GM12878 (cell line): ENCODE measurements at regions not wholly inside any gene's neighbourhood (a gene's known extent, or its start where the extent isn't known, plus 50 kb on each side); places are given as distances from the start of the nearest gene placed in this dataset.
A peak's percentile ranks its signal among the peaks of the same experiment; 100 is the strongest.

Experiments used
- ATAC-seq: fragments of 200-7000 bp; cut with Tn5 transposase; 3 replicates; pipeline ENCODE4 v1.9.1; 2020; ENCODE audit warnings: mild to moderate bottlenecking, moderate library complexity
- BruUV-seq: library from RNA; stranded (reverse); fragments of 400-500 nt; replicated peaks from 2 replicates; lab custom pipeline; 2021; lab: Mats Ljungman, UMichigan
- CTCF ChIA-PET: fragments of 300-600 bp; sonication (Branson Sonifier 250); formaldehyde crosslinking; extraction: SDS; loops from one replicate; lab custom pipeline; 2021; ENCODE audit warnings: inconsistent platforms; lab: Yijun Ruan, JAX
- POLR2A ChIA-PET: fragments of 350-600 bp; formaldehyde crosslinking; extraction: SDS; loops from one replicate; lab custom pipeline; 2021; ENCODE audit warnings: inconsistent platforms; lab: Charles Lee
- RAD21 ChIA-PET: fragments of 300-600 bp; sonication (Branson Sonifier 250); formaldehyde crosslinking; loops from one replicate; lab custom pipeline; 2023; ENCODE audit warnings: antibody characterized with exemption; ENCODE audit not compliant: unreplicated experiment; lab: Charles Lee
- SMC1A ChIA-PET: fragments of 300-600 bp; sonication (Branson Sonifier 250); formaldehyde crosslinking; loops from one replicate; lab custom pipeline; 2023; ENCODE audit not compliant: unreplicated experiment, uncharacterized antibody; lab: Charles Lee
- DNase-seq: peaks from one replicate; pipeline ENCODE4 v3.0.0-alpha.2; 2011; ENCODE audit warnings: low read depth, low spot score
- FAIRE-seq: peaks from 3 replicates; lab custom pipeline; 2011; peaks lifted over from hg19 to GRCh38; lab: Jason Lieb, UNC
- H2AFZ ChIP-seq: 2 replicates; pipeline ENCODE4 v1.6.0; 2011; ENCODE audit warnings: low read depth, low read length, control low read depth; ENCODE audit not compliant: control insufficient read depth
- H3K27ac ChIP-seq: 2 replicates; pipeline ENCODE4 v1.5.1; 2011; ENCODE audit warnings: control low read depth; ENCODE audit not compliant: control insufficient read depth, insufficient read depth
- H3K27me3 ChIP-seq, 2 experiments: replicated peaks in 1 of 2; 2 replicates each; pipeline versions ENCODE4 v1.6.0 to v1.6.1; 2011; ENCODE audit warnings: low read length in 1 of 2; ENCODE audit not compliant: control insufficient read depth in 2 of 2, insufficient read depth in 2 of 2
- H3K36me3 ChIP-seq, 2 experiments: 2 replicates each; pipeline ENCODE4 v1.5.1; 2011; ENCODE audit warnings: low read length in 1 of 2; ENCODE audit not compliant: control insufficient read depth in 2 of 2, insufficient read depth in 2 of 2
- H3K4me1 ChIP-seq: 2 replicates; pipeline ENCODE4 v1.6.1; 2011; ENCODE audit warnings: mild to moderate bottlenecking, low read length, moderate library complexity, mixed read lengths; ENCODE audit not compliant: control insufficient read depth, insufficient read depth
- H3K4me2 ChIP-seq: 2 replicates; pipeline ENCODE4 v1.6.0; 2011; ENCODE audit warnings: control low read depth; ENCODE audit not compliant: control insufficient read depth, insufficient read depth
- H3K4me3 ChIP-seq: fragments of 200-600 bp; sonication (generic); 2 replicates; pipeline ENCODE4 v1.5.1; 2016
- H3K79me2 ChIP-seq: 2 replicates; pipeline ENCODE4 v1.6.0; 2011; ENCODE audit warnings: low read length; ENCODE audit not compliant: control insufficient read depth, insufficient read depth
- H3K9ac ChIP-seq: 2 replicates; pipeline ENCODE4 v1.8.0; 2011; ENCODE audit warnings: low read length, control low read depth, mixed read lengths; ENCODE audit not compliant: control insufficient read depth, insufficient read depth
- H3K9me3 ChIP-seq: replicated peaks from 3 replicates; pipeline ENCODE4 v1.5.1; 2011; ENCODE audit warnings: mild to moderate bottlenecking, low read length; ENCODE audit not compliant: control insufficient read depth, insufficient read depth
- H4K20me1 ChIP-seq: 2 replicates; pipeline ENCODE4 v1.6.0; 2011; ENCODE audit not compliant: control insufficient read depth, insufficient read depth
- BACH1 ChIP-seq: fragments of 450-650 bp; IDR thresholded peaks from 2 replicates; pipeline ENCODE4 v1.6.1; 2017; ENCODE audit warnings: mild to moderate bottlenecking, borderline replicate concordance
- BHLHE40 ChIP-seq, 2 experiments: fragments of 450-650 bp in 1 of 2; IDR thresholded peaks; 2 replicates each; pipeline ENCODE4 v1.6.1; 2011 to 2017; ENCODE audit warnings: low read depth in 2 of 2, borderline replicate concordance in 1 of 2, improper control_type of control experiment in 1 of 2, low read length in 1 of 2, mild to moderate bottlenecking in 1 of 2
- CREB1 ChIP-seq: IDR thresholded peaks from 2 replicates; pipeline ENCODE4 v1.6.1; 2012; ENCODE audit warnings: low read depth, mild to moderate bottlenecking, inconsistent platforms
- EGR1 ChIP-seq, 2 experiments: IDR thresholded peaks; 1 replicate in 1 of 2; 2 replicates in 1 of 2; pipeline ENCODE4 v1.6.1; 2011 to 2012; ENCODE audit warnings: low read depth in 2 of 2, low read length in 2 of 2, borderline replicate concordance in 1 of 2, mild to moderate bottlenecking in 1 of 2, moderate library complexity in 1 of 2
- ETV6 ChIP-seq, 2 experiments: fragments of 450-650 bp in 1 of 2; IDR thresholded peaks in 1 of 2; conservative IDR thresholded peaks in 1 of 2; 2 replicates each; pipeline ENCODE4 v1.6.1; 2014; ENCODE audit warnings: antibody characterized with exemption in 1 of 2, borderline replicate concordance in 1 of 2, low read depth in 1 of 2, mild to moderate bottlenecking in 1 of 2, moderate library complexity in 1 of 2
- HDAC6 ChIP-seq: fragments of 200-600 bp; sonication (generic); IDR thresholded peaks from one replicate; pipeline ENCODE4 v1.8.0; 2017; ENCODE audit warnings: antibody characterized with exemption; ENCODE audit not compliant: unreplicated experiment
- NFYB ChIP-seq: IDR thresholded peaks from 2 replicates; pipeline ENCODE4 v1.6.1; 2011; ENCODE audit warnings: low read depth, mild to moderate bottlenecking, low read length, improper control_type of control experiment, moderate library complexity; ENCODE audit not compliant: insufficient read depth
- NR2F1 ChIP-seq: fragments of 450-650 bp; conservative IDR thresholded peaks from 2 replicates; pipeline ENCODE4 v1.6.1; 2017; ENCODE audit warnings: mild to moderate bottlenecking
- PAX8 ChIP-seq: fragments of 450-650 bp; IDR thresholded peaks from 2 replicates; pipeline ENCODE4 v1.6.1; 2017; ENCODE audit warnings: mild to moderate bottlenecking, moderate library complexity
- POLR2AphosphoS2 ChIP-seq: IDR thresholded peaks from 2 replicates; pipeline ENCODE4 v1.6.1; 2011; ENCODE audit warnings: low read depth, mild to moderate bottlenecking, low read length, improper control_type of control experiment, moderate library complexity
- RAD51 ChIP-seq: fragments of 450-650 bp; IDR thresholded peaks from 2 replicates; pipeline ENCODE4 v1.6.1; 2016; ENCODE audit warnings: moderate library complexity, mild to moderate bottlenecking, inconsistent platforms
- TCF12 ChIP-seq: IDR thresholded peaks from 2 replicates; pipeline ENCODE4 v1.6.1; 2011; ENCODE audit warnings: low read depth, mild to moderate bottlenecking, low read length
- WGBS: methylation state at CpG from one replicate; pipeline ENCODE4 v1.1.6; 2016; ENCODE audit warnings: low lambda C conversion rate; ENCODE audit not compliant: insufficient replicate concordance, insufficient coverage; ENCODE audit errors: missing lambda C conversion rate; 5-methylcytosine and 5-hydroxymethylcytosine counted together
- in situ Hi-C: fragments of 300-500 bp; cut with MboI; formaldehyde crosslinking; loops from 9 replicates; pipeline ENCODE4 v1.14.3; 2018; ENCODE audit warnings: mixed read lengths
- intact Hi-C: fragments of 100-400 bp; cut with micrococcal nuclease; formaldehyde crosslinking; loops from one replicate; pipeline ENCODE4 v1.14.2; 2022; ENCODE audit not compliant: unreplicated experiment
- TF ChIP-seq, protein P1 (sequence below): fragments of 150-350 bp; IDR thresholded peaks from 2 replicates; pipeline ENCODE4 v1.6.1; 2014; ENCODE audit warnings: mild to moderate bottlenecking, low read depth, low read length
- TF ChIP-seq, protein P2 (sequence below): fragments of 450-650 bp; formaldehyde crosslinking; IDR thresholded peaks from 2 replicates; pipeline ENCODE4 v1.4.0; 2020; ENCODE audit warnings: mild to moderate bottlenecking, moderate library complexity
- TF ChIP-seq, protein P3 (sequence below): IDR thresholded peaks from 2 replicates; pipeline ENCODE4 v1.6.1; 2011; ENCODE audit warnings: borderline replicate concordance, low read depth, mild to moderate bottlenecking, moderate library complexity, low read length; ENCODE audit not compliant: insufficient read depth, poor library complexity, severe bottlenecking

DNA sequence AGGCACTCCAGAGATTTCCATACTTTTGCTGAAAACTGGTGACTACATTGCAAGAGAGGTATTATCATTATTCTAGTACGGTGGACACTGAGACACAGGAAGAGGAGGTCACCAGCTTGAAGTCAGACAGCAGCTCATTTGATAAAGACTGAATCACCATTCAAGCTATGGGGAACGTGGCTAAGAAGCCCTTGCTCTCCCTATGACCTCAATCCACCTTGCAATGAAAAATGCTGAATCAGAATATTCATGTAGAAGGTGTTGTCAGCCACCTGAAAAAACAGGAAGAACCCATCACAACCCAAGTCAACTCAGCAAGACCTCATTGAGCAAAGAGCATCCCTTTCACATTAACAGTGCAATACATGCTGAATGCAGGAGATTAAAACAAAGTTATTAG is 59.0 kb upstream of the FGGY start:
- FAIRE-seq: peak; percentile 77
- ChIA-PET POLR2A (no interaction called here), RAD21 (no interaction called here), SMC1A (no interaction called here), CTCF (no interaction called here)
- H3K9me3 ChIP-seq: no peaks in the 10 kb centered on the region
- H3K4me3 ChIP-seq: no peak overlapping the region
- no peak overlapping the region for H3K4me2 ChIP-seq
- BruUV-seq: no TSS peak
- no peaks in the 10 kb centered on the region for H4K20me1 ChIP-seq
- 36% methylated on average over 2 of the region's 2 CpGs for WGBS
- DNase-seq: no peak
- H3K4me1 ChIP-seq: no peaks in the 10 kb centered on the region
- no peak for TF ChIP-seq EGR1 (IDR thresholded peaks at IDR 0.05; ENCODE audit: borderline replicate concordance in 1 of 2, low read depth in 2 of 2, low read length in 2 of 2)
- TF ChIP-seq BACH1: no peak
- no peak for TF ChIP-seq BHLHE40 (IDR thresholded peaks at IDR 0.05; ENCODE audit: borderline replicate concordance in 1 of 2, low read depth in 2 of 2, low read length in 1 of 2)
- no peak for TF ChIP-seq POLR2AphosphoS2
- TF ChIP-seq NR2F1: no peak
- no peak for TF ChIP-seq TCF12
- TF ChIP-seq NFYB: no peak
- TF ChIP-seq, protein P1, sequence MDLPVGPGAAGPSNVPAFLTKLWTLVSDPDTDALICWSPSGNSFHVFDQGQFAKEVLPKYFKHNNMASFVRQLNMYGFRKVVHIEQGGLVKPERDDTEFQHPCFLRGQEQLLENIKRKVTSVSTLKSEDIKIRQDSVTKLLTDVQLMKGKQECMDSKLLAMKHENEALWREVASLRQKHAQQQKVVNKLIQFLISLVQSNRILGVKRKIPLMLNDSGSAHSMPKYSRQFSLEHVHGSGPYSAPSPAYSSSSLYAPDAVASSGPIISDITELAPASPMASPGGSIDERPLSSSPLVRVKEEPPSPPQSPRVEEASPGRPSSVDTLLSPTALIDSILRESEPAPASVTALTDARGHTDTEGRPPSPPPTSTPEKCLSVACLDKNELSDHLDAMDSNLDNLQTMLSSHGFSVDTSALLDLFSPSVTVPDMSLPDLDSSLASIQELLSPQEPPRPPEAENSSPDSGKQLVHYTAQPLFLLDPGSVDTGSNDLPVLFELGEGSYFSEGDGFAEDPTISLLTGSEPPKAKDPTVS: no peak
- no peak for TF ChIP-seq ETV6 (conservative IDR thresholded peaks at IDR 0.05 in 1 of 2, IDR thresholded peaks at IDR 0.05 in 1 of 2; ENCODE audit: borderline replicate concordance in 1 of 2, low read depth in 1 of 2)
- no peak for TF ChIP-seq PAX8
- TF ChIP-seq HDAC6: no peak
- TF ChIP-seq, protein P2, sequence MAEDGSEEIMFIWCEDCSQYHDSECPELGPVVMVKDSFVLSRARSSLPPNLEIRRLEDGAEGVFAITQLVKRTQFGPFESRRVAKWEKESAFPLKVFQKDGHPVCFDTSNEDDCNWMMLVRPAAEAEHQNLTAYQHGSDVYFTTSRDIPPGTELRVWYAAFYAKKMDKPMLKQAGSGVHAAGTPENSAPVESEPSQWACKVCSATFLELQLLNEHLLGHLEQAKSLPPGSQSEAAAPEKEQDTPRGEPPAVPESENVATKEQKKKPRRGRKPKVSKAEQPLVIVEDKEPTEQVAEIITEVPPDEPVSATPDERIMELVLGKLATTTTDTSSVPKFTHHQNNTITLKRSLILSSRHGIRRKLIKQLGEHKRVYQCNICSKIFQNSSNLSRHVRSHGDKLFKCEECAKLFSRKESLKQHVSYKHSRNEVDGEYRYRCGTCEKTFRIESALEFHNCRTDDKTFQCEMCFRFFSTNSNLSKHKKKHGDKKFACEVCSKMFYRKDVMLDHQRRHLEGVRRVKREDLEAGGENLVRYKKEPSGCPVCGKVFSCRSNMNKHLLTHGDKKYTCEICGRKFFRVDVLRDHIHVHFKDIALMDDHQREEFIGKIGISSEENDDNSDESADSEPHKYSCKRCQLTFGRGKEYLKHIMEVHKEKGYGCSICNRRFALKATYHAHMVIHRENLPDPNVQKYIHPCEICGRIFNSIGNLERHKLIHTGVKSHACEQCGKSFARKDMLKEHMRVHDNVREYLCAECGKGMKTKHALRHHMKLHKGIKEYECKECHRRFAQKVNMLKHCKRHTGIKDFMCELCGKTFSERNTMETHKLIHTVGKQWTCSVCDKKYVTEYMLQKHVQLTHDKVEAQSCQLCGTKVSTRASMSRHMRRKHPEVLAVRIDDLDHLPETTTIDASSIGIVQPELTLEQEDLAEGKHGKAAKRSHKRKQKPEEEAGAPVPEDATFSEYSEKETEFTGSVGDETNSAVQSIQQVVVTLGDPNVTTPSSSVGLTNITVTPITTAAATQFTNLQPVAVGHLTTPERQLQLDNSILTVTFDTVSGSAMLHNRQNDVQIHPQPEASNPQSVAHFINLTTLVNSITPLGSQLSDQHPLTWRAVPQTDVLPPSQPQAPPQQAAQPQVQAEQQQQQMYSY (CRISPR knock-in tag): no peak
- no peak for TF ChIP-seq RAD51
- TF ChIP-seq, protein P3, sequence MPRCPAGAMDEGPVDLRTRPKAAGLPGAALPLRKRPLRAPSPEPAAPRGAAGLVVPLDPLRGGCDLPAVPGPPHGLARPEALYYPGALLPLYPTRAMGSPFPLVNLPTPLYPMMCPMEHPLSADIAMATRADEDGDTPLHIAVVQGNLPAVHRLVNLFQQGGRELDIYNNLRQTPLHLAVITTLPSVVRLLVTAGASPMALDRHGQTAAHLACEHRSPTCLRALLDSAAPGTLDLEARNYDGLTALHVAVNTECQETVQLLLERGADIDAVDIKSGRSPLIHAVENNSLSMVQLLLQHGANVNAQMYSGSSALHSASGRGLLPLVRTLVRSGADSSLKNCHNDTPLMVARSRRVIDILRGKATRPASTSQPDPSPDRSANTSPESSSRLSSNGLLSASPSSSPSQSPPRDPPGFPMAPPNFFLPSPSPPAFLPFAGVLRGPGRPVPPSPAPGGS: no peak
- no peak for TF ChIP-seq CREB1
- intact Hi-C loops (no loop called here), in situ Hi-C loops (no loop called here)
- H2AFZ ChIP-seq: no peak overlapping the region
- no peak overlapping the region for H3K9ac ChIP-seq
- H3K79me2 ChIP-seq: no peaks in the 10 kb centered on the region
- H3K36me3 ChIP-seq: no peaks in the 10 kb centered on the region
- no peak overlapping the region for H3K27ac ChIP-seq
- ATAC-seq: no peak
- no peaks in the 10 kb centered on the region for H3K27me3 ChIP-seq
